ENCODE measurements at regions not wholly inside any gene's neighbourhood (a gene's known extent, or its start where the extent isn't known, plus 50 kb on each side); places are given as distances from the start of the nearest gene placed in this dataset.

DNA sequence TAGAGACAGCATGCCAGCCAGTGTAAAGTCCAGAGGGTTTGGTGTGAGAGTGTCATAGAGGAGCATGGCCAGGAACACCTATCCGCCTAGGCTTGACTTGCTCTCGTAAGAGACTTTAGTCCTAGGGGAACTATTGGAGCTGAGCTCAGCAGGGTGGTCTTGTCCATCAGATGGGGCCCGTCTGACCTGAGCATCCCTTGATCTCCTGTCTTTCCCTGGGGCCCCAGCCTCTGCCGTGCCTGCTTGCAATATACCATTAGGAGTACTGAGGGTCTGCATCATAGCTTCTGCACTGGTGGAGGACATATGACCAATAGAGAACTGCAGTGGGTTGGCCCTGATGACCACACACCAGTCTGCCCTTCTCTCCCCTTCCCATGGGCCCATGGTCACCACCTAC is 251.0 kb downstream of the TUSC1 start:
- no peaks in the 10 kb centered on the region for H3K4me1 ChIP-seq
- H3K27ac ChIP-seq: no peak overlapping the region
- no peaks in the 10 kb centered on the region for H3K27me3 ChIP-seq
- H3K36me3 ChIP-seq: no peaks in the 10 kb centered on the region
- intact Hi-C loops (cut with DNase I): no loop called here
- TF ChIP-seq CTCF (IDR thresholded peaks at IDR 0.05): no peak
- no peaks in the 10 kb centered on the region for H3K9me3 ChIP-seq
- H3K4me3 ChIP-seq: no peak overlapping the region
- DNase-seq (ENCODE audit: low spot score in 2 of 2): no peak

DNA sequence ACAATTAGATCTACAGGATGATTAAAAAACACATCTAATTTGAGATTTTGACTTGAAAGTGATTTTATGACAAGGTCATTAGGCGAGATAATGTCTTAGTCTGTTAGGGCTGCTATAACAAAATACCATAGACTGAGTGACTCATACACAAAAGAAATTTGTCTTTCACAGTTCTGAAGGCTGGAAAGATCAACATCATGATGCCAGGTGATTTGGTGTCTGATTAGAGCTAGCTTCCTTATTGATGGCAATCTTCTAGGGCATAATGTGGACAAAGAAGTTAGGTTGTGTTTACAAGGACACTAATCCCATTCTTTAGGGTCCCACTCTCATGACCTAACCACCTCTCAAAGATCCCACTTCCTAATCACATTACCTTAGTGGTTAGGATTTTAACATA is 256.7 kb downstream of the TUSC1 start:
- Histone ChIP-seq H3K4me1 (no peaks in the 10 kb centered on the region), H3K36me3 (no peaks in the 10 kb centered on the region), H3K9me3 (no peaks in the 10 kb centered on the region), H3K27me3 (no peaks in the 10 kb centered on the region), H3K4me3 (no peak overlapping the region), H3K27ac (no peak overlapping the region)
- no peak for DNase-seq (ENCODE audit: low spot score in 2 of 2)
- intact Hi-C loops (cut with DNase I): no loop called here
- no peak for TF ChIP-seq CTCF (IDR thresholded peaks at IDR 0.05)

GRCh38 chr9:25418974-25419373 is 259.3 kb downstream of the TUSC1 start:
- Histone ChIP-seq H3K36me3 (no peaks in the 10 kb centered on the region), H3K4me3 (no peak overlapping the region), H3K27ac (no peak overlapping the region), H3K4me1 (no peaks in the 10 kb centered on the region), H3K27me3 (no peaks in the 10 kb centered on the region), H3K9me3 (no peaks in the 10 kb centered on the region)
- no peak for TF ChIP-seq CTCF (IDR thresholded peaks at IDR 0.05)
- no peak for DNase-seq (ENCODE audit: low spot score in 2 of 2)
- intact Hi-C loops (cut with DNase I): no loop called here

DNA sequence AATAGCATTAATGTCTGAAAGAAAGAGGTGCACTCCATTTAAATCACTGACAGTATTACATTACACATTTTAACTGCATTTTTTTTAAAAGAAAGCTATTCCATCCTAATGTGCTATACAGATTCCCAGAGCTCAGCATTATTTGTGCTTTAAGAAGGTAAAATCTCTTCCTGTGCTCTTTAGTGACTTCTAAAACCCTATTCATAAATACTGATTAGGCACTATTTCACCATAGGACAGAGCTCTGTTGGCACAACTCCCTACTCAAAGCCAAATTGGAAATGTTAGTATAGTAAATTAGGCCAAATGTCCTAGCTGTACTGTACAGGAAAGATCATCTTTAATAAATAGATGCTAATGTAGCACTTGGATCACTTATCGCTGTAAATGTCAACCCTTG is 262.5 kb downstream of the TUSC1 start:
- no peaks in the 10 kb centered on the region for H3K27me3 ChIP-seq
- no peaks in the 10 kb centered on the region for H3K36me3 ChIP-seq
- no peak overlapping the region for H3K27ac ChIP-seq
- intact Hi-C loops (cut with DNase I): no loop called here
- no peaks in the 10 kb centered on the region for H3K9me3 ChIP-seq
- no peak for TF ChIP-seq CTCF (IDR thresholded peaks at IDR 0.05)
- no peaks in the 10 kb centered on the region for H3K4me1 ChIP-seq
- no peak for DNase-seq (ENCODE audit: low spot score in 2 of 2)
- no peak overlapping the region for H3K4me3 ChIP-seq

DNA sequence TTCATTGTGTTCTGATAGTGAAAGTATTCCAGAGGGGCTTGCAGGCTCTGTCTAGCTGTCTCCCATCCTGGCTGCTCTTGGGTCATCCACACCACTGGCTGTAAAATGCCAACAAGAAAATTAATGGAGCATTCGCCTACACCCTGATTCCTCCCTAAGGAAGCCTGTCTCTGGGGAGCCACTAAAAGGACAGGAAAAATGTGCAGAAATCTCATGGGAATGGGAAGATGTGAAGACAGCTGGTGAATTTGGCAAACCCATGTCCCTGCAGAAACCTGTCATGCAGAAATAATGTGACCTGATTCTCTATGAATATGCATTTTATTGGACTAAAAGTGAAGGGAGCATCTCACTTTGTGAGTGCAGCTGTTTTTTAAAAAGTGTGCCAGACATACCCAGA is 265.6 kb downstream of the TUSC1 start:
- DNase-seq (ENCODE audit: low spot score in 2 of 2): no peak
- Histone ChIP-seq H3K4me1 (no peaks in the 10 kb centered on the region), H3K27me3 (no peaks in the 10 kb centered on the region), H3K36me3 (no peaks in the 10 kb centered on the region), H3K9me3 (no peaks in the 10 kb centered on the region), H3K27ac (no peak overlapping the region), H3K4me3 (no peak overlapping the region)
- intact Hi-C loops (cut with DNase I): no loop called here
- no peak for TF ChIP-seq CTCF (IDR thresholded peaks at IDR 0.05)

DNA sequence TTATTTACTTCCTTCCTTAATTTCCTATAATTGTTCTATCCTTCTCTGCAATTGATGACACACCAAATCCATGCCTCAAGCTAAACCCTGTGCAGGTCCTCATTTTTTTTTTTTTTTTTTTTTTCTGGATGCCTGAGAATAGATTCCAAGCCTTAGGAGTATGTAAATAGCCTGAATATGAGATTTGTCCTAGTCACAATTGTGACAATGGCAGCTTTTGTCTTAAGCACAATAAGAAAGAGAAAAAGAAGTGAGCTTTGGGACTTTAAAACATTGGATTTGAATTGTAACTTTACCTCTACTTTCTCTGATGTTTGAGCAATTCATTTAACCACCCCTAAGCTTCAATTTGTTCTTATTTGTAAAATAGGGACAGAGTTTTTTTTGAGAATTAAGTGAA is 280.5 kb downstream of the TUSC1 start:
- Histone ChIP-seq H3K27me3 (no peaks in the 10 kb centered on the region), H3K27ac (no peak overlapping the region), H3K9me3 (no peaks in the 10 kb centered on the region), H3K4me3 (no peak overlapping the region), H3K4me1 (no peaks in the 10 kb centered on the region), H3K36me3 (no peaks in the 10 kb centered on the region)
- no peak for TF ChIP-seq CTCF (IDR thresholded peaks at IDR 0.05)
- intact Hi-C loops (cut with DNase I): no loop called here
- no peak for DNase-seq (ENCODE audit: low spot score in 2 of 2)

All from ascending aorta (tissue), 2 donors.